ENCODE measurements at regions not wholly inside any gene's neighbourhood (a gene's known extent, or its start where the extent isn't known, plus 50 kb on each side); places are given as distances from the start of the nearest gene placed in this dataset.
A peak's percentile ranks its signal among the peaks of the same experiment; 100 is the strongest.

DNA sequence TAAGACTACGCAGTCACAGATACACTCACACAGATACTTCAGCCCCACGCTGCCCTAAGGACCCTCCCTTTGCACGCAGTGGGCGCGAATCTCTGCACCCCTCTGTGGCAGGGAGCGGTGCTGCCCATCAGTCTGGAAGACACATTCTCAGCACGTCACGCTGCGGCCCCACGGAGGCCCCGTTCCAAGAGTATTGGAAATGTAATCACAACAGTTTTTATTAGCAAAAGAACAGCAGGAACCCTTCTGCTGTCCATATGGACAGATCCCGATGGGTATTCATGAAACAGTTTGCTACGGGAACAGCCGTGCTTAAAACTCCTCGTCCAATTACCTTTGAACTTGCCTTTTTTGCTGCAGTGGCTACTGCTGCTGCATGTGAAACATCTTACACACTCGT lies 131.0 kb downstream of the RPS24 start:
- DNase-seq: peak; percentile 55

DNA sequence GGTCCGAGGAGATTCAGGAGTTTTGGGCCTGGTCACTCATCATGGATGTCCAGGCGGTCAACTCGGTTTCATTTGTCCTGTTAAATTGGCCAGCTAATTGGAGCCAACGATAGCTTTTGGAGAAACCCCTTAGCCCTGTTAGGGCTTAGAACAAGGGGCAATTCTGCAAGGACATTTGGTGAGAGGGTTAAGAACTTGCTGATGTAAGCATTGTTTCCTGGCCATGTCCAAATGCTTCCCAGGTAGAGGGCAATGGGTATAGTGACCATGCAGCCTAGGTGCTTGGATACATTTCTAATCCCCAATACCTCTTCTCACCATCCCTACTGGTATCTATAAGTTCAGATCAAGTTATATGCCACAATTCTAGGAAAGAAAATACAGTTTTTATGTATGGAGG lies 131.5 kb downstream of the RPS24 start:
- DNase-seq: no peak

DNA sequence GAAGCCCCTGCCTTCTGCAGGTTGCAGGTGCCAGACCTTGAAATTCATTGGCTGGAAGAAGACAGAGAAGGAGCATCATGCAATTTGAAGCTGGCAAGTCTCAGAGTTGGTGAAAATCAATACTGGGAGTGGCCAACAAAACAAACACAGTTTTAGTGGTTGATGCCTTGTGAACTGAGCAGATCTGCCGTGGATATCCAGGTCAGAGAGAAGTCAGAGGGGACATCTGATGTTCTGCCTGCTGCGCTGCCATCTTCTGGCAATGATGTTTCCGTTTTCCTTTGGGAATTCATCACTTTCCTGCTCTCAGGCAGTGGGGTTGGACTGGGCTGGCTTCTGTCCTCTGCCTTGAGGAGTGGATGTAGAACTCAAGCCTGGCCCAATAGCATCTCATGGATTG lies 132.0 kb downstream of the RPS24 start:
- no peak for DNase-seq

DNA sequence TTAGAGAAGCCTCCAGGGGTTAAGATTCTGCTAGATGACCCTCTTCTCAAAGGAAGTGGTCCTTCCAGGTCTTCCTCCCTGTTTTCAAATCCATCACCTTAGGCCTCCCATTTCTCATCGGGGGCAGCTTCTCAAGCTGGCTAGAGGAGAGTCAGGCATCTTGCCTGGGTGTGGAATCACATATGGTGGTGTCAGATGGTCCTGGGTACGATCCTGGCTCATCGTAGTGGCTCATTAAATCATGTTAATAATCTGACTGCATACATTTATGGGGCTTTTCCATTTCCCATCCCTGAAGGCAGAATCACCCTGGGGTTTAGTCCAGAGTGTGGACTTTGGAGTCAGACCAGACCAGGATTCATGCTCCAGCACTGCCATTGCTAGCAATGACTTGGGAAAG lies 132.6 kb downstream of the RPS24 start:
- no peak for DNase-seq

DNA sequence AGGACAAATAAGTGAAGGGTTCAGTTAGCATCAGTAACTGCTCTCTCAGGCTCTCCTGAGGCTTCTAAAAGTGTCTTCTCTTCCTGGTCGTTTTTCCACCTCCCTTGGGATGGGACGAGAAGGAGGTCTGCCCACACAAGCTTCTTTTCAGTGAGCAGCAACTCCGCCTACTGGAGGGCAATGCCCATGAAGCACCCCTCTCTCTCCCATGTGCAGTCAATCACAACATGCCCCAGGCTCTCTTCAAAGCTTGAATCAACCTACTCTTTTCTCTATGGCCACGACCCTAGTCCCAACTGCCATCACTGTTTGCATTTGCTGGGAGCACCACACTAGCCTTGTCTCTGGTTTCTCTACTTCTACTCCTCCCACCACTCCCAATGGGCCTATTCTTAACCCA lies 135.6 kb downstream of the RPS24 start:
- DNase-seq: no peak

DNA sequence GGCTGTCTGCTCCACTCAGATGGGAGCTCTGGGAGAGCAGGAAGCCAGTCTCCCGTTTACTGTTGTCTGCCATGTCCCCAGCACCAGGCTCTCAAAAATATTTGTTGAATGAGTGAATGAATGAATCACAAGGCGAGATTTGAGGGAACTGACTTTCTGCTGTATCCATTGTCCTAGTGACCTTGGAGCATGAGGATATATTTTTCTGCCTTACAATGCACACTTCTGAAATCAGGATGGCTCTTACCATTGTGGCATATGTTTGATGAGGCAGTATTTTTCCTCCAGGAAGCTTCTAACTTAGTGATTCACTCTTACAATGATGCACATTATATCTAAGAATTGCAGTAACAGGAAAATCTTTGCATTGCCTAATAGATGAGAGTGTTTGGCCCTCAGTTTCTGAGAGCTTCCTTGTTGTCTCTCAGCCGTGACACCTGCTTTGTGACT lies 136.4 kb downstream of the RPS24 start:
- DNase-seq: no peak

DNA sequence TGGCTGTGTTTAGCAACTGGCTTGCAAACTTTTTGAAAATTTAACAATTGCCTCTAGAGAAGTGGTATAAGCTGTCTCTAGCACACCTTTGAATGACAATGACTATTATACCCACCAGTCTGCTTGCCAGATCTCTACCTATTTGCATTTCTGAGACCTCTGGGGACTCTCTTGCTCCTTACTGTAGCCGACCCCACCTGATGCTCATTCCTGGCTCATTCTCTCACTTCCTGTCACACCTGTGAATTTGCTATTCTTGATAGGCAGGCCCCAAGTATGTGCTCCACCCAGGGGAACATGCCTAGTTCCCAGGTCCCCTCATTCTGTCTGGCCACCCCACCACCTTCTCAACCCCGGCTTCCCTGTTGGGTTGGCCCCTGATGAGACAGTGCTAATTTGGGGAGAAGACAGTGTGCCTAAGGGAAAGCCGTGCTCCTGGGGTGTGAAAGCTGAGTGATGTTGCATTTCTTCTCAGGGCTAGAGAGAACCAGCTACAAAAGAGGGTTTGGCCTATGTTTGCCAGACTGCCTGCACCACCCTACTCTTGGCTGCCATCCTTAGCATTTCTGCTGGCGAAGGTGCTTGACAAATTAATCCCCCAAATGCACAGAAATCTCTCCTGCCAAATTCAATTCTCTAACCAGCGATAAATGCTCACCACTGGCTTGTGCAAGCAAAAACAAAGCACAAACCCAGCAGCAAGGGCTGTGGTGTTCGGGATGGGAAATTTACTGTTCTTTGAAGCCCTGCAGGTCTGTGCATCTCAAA lies 138.2 kb downstream of the RPS24 start:
- DNase-seq: no peak

DNA sequence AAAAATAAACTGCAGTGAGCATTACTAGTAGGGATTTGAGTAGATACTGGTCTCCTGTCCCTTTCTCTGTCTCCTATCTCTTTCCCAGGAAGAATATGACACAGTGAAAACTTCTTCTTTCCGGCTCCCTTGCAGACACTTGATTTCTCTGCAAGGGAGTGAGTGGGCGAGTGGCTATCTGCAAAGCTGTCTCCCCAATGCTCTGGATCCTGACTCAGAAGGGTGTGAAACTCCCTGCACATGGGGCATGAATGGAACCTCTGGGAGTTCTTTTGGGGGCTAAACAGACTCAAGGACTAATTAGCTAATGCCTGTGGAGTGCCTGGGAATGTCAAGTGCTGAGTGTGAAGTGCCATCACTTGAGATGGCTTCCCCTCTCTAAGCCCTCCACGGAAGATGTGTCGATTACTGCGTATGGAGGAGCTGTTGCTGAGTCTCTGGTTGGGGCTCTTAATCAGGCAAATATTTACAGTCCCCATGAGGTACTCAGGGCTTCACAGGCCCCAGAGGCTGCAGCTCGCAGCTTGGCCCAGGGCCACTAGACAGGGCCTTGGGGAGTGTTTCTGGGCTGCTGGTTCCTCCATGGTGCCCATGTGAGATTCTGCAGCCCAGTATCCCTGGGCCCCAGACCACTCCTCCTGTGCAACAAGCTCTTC lies 139.8 kb downstream of the RPS24 start:
- no peak for DNase-seq

DNA sequence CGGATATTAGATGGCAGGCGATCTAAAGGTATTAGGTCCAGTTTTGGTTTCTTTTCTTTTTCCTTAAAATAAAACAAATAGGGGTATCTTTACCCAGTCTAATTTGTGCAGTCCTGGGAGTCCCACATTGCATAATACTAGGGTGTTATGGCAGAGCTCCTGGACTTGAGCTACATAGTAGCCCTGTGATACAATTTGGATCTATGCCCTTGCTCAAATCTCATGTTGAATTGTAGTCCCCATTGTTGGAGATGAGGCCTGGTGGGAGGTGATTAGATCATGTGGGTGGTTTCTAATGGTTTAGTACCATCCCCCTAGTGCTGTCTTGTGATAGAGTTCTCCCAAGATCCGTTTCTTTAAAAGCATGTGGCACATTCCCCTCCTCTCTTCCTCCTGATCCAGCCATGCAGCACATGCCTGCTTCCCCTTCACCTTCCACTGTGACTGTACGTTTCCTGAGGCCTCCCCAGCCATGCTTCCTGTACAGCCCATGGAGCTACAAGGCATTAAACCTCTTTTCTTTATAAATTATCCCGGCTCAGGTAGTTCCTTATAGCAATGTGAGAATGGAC lies 141.9 kb downstream of the RPS24 start:
- DNase-seq: no peak

DNA sequence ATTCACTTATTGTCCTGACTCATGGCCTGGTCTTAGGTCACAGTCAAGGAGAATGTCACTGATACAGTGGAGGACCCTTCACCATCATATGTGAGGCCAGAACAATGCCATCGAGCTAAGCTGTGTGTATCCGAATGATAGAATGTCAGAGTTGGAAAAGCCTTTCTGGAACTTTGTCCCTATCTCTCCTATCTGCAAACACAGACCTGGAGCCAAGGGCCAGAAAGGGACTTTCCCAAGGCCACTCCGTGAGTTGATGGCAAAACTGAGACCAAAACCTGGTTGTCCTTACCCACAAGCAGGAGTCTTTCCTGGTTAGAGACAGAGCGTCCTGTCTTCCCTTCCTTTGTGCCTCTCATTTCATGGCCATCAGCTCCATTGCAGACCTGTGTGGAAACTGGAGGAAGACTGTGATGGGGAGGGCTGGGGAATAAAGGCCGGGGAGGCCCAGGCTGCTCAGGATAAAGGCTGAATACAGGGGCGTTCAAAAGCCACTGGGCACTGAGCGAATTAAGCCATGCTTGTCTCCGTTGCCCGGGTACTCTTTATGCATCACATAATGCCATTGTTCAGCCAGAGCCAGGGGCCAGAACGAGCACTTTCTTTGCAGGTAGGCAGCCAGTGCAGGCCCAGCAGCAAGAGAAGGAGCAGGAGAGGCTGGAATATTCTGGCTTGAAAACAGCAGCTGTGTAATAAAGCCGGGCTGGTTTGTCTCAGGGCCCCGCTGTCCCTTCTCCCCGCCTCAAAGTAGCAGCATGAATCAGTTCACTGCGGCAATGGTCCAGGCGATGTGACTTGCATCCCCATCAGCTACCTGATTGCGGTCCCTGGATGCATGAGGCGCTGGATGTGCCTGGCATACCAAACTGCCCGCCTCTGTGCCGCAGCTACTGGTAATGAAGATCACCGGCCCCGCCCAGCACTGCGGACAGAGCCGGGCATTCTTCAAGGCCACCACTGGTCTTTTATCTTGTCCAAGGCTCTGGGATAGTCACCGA lies 143.0 kb downstream of the RPS24 start:
- DNase-seq: no peak

DNA sequence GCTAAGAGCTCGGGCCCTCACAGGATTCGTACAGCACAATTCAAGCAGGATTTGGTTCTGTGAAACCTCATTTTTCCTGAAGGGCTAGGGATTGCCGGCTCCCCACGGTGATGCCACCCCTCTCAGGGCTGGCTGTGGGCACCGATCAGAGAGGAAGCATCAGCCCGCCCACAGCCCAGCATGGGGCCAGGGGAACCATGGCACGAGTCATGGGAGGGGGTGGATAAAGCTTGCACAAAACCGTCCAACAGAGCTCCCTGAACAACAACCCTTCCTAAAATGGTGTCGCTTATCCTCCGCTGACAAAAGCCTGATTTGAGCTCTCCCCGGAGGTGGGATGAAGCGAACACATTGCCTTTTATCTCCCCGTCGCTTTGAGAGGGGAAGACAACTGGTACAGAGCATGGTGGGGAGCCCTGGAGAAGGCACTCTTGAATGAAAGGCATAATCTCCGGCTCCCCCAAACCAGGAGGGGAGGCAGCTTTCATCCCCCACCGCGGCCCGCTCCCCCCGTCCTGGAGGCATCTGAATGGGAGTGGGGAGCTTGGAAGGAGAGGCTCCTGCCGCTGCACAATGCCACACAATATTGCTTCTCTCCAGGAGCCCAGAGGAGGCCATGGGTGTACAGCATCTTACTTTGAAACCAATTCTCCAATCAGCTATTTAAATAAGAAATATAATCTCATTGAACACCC lies 144.0 kb downstream of the RPS24 start:
- no peak for DNase-seq

DNA sequence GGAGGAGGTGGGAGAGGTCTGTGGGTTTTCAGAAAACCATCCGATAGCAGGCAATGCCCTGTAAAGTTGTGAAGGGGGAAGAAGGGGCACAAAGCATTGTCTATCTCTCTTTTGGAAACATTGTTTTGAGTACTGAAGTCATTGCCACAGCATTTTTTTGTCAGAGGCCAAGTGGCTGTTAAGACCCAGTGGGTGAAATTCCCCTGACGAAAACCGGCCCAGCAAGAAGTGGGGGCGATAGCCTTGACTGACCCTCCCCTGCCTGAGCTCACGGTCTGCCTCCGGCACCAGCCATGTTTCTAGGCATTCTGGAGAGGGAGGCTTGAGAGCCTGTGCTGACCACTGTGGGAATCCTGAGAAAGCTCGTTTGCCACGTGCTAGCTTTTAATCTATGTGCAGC lies 144.7 kb downstream of the RPS24 start:
- no peak for DNase-seq

DNA sequence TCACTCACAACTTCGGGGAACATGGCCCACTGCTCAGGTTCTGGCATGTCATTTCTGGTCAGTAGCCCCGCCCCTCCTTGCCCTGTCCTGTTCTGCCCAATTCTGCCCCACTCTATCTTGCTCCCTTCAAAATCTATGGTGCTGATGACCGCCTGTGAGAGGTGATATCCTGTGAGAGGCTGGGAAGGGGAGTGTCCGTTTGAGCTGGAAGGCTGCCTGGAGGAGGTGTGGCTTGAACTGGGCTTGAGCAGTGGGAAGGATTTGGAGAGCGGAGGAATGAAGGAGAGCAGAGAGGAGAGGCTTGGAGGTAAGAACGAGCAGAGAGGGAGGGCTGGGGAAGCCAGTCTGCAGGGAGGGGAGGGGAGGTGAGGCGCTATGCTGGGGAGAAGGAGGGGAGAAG lies 145.3 kb downstream of the RPS24 start:
- peak; percentile 52 for DNase-seq

DNA sequence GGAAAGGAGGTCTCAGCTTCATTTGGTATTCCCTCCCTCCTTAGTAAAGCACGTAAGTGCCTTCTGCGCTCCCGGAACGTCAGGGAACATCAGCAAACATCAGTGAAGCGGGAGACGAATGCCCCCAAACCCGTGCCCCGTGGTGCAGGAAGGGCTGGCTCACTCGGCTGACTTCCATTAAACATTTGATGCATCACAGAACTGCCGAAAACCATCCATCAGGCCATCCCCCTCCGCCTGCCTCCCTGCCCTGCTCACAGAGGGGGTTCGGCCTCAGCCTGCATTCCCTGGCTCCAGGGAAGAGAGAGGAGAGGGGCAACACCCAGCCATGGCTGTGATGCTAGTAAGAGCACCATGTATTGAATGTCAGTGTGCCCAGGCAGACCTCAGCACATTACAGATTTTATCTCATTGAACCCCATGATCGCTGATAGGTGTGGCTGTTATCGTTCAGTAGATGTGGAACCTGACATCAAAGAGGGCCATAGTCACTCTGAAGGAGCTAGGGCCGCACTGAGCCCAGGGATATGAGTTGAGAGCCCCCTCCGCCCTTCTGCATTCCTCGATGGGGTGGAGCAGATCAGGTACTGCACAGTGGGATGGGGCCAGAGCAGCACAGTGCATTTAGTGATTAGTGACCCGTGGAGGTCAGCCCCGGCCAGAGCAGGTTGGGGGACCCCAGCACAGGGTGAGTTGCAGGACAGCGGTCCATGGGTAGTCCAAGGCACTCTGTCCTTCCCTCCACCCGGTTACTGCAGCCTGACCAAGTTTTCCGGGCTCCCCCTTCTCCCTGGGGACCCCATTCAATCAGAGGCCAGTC lies 146.4 kb downstream of the RPS24 start:
- no peak for DNase-seq

DNA sequence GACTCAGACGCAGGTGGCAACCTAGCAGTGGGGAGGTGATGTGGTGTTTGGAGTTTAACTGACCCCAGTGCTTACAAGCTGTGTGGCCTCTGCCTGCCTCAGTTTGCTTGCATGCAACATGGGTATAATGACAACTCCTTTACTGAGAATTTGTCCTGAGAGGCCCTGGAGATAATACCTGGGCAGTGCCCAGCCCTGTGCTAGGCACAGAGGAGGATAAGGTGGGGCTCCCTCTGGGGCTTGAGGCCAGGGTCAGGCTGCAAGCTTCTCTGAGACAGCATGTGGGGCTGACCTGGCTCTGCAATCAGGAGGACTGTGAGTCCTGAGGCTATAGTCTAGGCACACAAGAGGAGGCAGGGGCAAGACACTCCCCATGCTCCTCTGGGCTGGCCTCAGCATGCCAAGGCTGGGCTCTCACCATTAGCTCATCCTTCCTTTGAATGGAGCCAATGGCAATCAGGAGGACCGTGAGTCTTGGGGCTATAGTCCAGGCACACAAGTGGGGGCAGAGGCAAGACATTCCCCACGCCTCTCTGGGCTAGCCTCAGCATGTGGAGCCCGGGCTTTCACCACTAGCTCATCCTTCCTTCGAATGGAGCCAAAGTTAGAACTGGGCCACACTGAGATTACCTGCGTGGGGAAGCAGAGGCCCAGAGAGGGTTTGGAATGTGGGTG lies 147.9 kb downstream of the RPS24 start:
- DNase-seq: no peak

DNA sequence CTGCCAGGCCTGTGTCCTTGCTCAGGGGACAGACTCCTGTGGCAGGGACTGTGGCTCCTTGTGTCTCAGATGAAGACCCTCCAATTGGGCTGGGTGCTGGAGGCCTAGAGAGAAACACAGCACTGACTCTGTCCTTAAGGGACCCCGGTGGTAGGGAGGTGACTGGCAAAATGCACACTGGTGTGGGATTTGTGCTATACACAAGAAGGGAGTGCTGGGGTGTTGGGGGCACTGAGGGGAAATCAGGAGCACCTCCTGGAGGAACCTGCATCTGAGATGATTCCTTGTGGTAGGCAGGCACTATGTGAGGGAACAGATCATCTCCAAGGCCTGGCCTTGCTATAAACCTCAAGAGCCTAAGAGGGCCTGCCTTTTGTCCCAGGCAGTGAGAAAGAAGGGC lies 149.2 kb downstream of the RPS24 start:
- no peak for DNase-seq

DNA sequence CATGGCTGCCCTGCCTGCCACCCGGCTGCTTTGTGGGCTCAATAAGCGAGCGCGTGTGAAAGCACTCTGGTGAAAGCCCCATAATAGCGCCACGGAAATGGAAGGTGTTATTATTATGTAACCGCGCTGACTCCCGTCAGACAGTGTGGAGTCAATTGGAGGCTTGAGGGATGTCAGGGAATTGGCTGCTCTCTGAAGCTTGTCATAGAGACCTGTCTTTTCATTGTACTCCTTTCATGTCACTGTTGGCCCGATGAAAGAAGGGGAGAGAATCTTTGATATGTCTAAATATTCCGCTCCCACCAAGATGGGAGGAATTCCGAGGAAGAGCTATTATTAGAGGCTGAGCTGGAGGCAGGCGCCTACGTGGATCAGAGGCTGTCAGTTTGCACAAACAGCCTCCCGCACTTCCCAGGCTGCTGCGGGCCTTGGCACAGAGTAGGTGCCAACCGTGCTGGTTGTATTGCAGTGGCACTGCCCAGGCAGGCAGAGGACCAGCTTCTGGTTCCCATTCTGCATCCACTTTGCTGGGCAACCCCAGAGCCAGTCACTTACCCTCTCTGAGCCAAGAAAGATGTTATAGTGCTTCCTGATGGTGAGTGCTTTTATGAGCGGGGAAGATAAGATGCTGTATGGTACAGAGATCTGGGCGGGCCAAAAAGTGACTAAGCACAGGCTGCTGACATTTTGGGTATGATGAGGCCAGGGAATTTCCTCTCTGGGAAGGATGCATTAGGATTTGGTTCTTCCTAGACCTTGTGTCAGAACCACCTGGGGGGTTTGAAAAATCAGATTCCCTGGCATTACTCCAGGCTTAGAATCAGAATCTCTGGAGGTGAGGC lies 151.4 kb downstream of the RPS24 start:
- DNase-seq: no peak

DNA sequence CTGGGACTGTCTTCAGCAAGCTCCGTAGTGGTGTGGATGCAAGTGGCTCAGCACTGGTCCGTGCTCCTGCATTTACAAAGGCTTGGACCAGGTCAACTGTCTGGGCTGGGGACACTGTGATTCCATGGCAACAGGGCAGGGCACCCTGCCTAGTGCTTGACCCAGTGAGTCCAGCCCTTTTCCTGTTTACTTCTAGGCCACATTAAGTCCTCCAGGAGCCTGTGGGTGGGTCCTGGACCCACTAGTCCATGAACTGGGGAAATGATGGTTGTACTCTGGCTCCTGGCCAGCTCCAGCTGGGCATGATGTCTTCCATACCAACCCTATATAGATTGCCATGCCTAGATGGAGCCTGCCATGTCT lies 152.0 kb downstream of the RPS24 start:
- DNase-seq: no peak

DNA sequence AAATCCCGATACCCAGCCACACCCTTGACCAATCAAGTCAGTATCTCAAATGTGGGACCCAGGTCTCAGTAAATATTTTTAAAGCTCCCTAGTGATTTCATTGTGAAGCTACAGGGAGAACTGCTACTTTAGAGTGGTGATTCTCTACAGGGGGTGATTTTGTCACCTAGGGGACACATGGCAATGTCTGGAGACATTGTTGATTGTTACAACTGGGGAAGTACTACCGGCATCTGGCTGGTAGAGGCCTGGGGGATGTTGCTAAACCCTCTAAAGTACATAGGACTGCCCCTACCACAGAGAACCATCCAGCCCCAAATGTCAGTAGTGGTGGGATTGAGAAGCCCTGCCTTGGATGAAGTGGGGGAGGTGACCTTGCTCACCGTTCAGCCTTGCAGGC lies 152.9 kb downstream of the RPS24 start:
- DNase-seq: no peak

DNA sequence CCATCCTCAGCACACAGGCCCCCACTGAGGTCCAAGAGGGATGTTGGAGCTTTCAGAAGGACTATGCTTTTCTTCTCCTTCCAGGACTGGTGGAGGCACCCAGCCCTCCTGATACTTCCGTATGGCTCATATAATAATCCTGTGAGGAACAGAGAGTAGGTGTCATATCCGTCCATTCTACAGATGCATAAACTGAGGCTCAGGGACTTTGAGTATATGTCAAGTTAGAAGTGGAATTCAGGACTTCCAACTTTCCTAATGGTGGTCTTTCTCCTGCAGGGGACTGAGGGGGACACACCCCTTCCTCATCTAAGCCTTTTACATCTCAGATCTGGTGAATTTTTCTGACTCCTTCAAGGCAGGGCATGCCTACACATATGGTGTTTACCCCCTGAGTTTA lies 153.7 kb downstream of the RPS24 start:
- no peak for DNase-seq
